ENCODE measurements at regions not wholly inside any gene's neighbourhood (a gene's known extent, or its start where the extent isn't known, plus 50 kb on each side); places are given as distances from the start of the nearest gene placed in this dataset.

- no peak for DNase-seq (ENCODE audit: extremely low read depth, low read depth)
- TF ChIP-seq, protein P1, sequence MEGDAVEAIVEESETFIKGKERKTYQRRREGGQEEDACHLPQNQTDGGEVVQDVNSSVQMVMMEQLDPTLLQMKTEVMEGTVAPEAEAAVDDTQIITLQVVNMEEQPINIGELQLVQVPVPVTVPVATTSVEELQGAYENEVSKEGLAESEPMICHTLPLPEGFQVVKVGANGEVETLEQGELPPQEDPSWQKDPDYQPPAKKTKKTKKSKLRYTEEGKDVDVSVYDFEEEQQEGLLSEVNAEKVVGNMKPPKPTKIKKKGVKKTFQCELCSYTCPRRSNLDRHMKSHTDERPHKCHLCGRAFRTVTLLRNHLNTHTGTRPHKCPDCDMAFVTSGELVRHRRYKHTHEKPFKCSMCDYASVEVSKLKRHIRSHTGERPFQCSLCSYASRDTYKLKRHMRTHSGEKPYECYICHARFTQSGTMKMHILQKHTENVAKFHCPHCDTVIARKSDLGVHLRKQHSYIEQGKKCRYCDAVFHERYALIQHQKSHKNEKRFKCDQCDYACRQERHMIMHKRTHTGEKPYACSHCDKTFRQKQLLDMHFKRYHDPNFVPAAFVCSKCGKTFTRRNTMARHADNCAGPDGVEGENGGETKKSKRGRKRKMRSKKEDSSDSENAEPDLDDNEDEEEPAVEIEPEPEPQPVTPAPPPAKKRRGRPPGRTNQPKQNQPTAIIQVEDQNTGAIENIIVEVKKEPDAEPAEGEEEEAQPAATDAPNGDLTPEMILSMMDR (IDR thresholded peaks at IDR 0.05; ENCODE audit: low read depth, low read length, missing control alignments): no peak
- H3K4me3 ChIP-seq (replicated peaks; ENCODE audit: low read depth, low read length): no peak overlapping the region
These were observed 238.8 kb upstream of the WWC1 start for GRCh38 chr5:168052686-168053085.

DNA sequence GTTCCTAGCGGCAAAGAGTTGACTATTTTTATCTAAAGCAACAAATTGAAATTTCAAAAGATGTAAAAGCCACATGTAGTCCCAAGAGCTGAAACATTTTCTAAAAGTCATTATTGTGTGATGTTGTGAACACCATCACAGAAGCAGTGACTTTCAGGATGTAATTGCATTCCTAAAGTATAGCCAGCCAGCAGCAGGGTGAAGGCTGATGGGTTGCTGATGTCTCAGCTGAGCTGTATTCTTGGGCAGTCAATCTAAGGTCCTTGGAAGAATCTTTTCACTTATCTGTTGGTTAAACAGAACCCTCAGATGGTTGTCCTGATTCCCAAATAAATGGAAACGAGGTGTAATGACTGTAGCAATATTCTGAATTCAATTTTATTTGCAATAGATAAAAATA is 237.4 kb upstream of the WWC1 start:
- DNase-seq (ENCODE audit: extremely low read depth, low read depth): no peak

DNA sequence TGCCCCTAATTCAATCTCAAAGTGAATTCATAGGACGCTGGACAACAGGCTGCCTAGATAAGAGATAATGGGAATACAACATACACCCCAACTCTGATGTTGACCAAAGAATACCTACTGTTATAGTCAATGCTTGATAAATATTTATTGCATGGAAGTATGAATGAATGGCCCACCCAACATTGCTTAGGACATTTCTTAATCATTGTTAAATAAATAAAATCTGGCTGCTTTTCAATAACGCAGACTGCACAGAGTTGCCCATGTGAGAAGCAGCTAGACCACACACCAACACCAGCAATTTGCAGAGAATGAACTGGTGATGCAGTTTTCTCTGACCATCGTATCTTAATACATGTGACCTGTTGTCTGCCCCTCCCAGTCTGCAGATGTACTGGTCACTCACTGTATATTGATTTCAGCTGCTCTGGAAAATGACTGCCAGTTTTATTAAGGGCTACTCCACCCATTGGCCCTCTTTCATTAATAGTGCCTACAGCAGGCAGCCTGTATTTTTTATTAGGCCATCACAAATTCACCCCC is 236.2 kb upstream of the WWC1 start:
- H3K4me3 ChIP-seq (replicated peaks; ENCODE audit: low read depth, low read length): no peak overlapping the region
- no peak for DNase-seq (ENCODE audit: extremely low read depth, low read depth)
- TF ChIP-seq, protein P1 (IDR thresholded peaks at IDR 0.05; ENCODE audit: low read depth, low read length, missing control alignments): no peak

More for the DNA sequence above, 237.4 kb upstream of the WWC1 start:
- TF ChIP-seq, protein P1 (IDR thresholded peaks at IDR 0.05; ENCODE audit: low read depth, low read length, missing control alignments): no peak
- H3K4me3 ChIP-seq (replicated peaks; ENCODE audit: low read depth, low read length): no peak overlapping the region

DNA sequence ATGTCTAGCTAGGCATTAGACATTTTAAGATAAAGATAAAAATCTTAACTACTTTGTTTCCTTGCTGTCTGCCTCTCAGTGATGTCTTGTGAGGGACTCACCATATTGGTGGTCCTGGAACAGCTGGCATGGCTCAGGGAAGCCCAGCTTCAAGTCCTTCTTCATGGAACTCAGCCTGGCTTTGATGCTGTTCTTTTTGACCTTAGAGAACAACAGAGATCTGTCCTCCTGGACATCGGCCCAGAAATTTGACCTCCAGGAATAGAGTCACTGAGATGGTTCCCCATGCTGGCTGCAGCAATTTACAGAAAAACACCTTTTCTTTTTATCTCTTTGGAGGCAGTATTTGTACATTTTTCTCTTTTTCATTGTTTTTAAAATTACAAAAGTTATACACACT is 235.5 kb upstream of the WWC1 start:
- TF ChIP-seq, protein P1 (IDR thresholded peaks at IDR 0.05; ENCODE audit: low read depth, low read length, missing control alignments): no peak
- no peak for DNase-seq (ENCODE audit: extremely low read depth, low read depth)
- no peak overlapping the region for H3K4me3 ChIP-seq (replicated peaks; ENCODE audit: low read depth, low read length)

DNA sequence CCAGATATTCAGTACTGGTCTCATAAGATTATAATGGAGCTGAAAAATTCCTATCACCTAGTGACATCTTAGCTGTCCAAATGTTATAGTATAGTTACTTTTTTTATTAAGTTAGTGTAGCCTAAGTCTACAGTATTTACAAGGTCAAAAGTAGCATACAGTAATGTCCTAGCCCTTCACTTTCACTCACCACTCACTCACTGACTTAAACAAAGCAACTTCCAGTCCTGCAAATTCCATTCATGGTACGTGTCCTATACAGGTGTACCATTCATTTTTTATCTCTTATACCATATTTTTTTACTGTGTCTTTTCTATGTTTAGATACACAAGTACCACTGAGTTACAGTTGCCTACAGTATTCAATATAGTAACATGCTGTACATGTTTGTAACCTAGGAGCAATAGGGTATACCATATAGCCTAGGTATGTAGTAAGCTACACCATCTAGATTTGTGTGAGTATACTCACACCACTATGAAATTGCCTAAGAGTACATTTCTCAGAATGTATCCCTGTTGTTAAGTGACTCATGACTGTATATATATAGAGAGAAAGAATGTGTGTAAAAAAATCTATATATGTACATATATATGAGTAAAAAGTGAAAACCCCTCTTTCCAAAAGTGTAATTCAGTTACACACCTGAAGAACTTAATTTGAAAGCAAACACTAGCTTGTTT is 234.8 kb upstream of the WWC1 start:
- DNase-seq (ENCODE audit: extremely low read depth, low read depth): no peak
- TF ChIP-seq, protein P1 (IDR thresholded peaks at IDR 0.05; ENCODE audit: low read depth, low read length, missing control alignments): no peak

DNA sequence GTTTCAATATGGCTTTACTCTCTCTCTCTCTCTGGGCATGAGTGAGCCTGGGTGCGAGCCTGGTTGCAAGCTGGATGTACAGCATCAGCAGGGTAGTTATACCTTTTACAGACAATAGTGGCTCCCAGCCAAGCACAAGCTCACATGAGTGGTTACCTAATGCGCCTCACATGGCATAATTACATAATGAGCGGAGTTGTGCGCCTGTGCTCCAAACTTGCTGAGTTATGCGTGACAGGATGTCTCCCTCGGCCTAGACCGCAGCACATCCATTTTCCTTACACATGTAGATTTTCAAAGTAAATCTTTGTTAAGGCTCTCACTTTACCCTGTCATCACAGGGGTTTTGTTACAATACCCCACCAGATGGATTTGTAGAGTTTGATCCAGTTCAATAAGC is 233.5 kb upstream of the WWC1 start:
- no peak for DNase-seq (ENCODE audit: extremely low read depth, low read depth)
- no peak overlapping the region for H3K4me3 ChIP-seq (replicated peaks; ENCODE audit: low read depth, low read length)
- TF ChIP-seq, protein P1 (IDR thresholded peaks at IDR 0.05; ENCODE audit: low read depth, low read length, missing control alignments): no peak

More for the DNA sequence above, 234.8 kb upstream of the WWC1 start:
- H3K4me3 ChIP-seq (replicated peaks; ENCODE audit: low read depth, low read length): no peak overlapping the region
